ENCODE measurements at regions not wholly inside any gene's neighbourhood (a gene's known extent, or its start where the extent isn't known, plus 50 kb on each side); places are given as distances from the start of the nearest gene placed in this dataset.

GRCh38 chr20:48047447-48047846 lies 262.2 kb upstream of the SULF2 start:
- H4K8ac ChIP-seq (ENCODE audit: low read length): no peak overlapping the region
- no peak overlapping the region for H2BK120ac ChIP-seq (ENCODE audit: low read depth, low read length)
- H2BK12ac ChIP-seq (ENCODE audit: low read length in 2 of 2): no peak overlapping the region
- H3K4ac ChIP-seq (ENCODE audit: low read depth in 1 of 2, low read length in 2 of 2): no peak overlapping the region
- H3K18ac ChIP-seq (ENCODE audit: low read depth in 1 of 2, low read length in 2 of 2): no peak overlapping the region
- no peaks in the 10 kb centered on the region for H3K36me3 ChIP-seq (ENCODE audit: control insufficient read depth in 1 of 2, insufficient read depth in 2 of 2, low read depth in 1 of 2, low read length in 2 of 2)
- no peak overlapping the region for H3K23ac ChIP-seq (ENCODE audit: low read length in 2 of 2)
- WGBS: 77% methylated on average over 4 of the region's 4 CpGs
- H2AK5ac ChIP-seq (ENCODE audit: low read length, severe bottlenecking): no peak overlapping the region
- no peak overlapping the region for H3K4me3 ChIP-seq (ENCODE audit: insufficient read depth in 1 of 2, low read depth in 1 of 2, low read length in 2 of 2)
- no peak overlapping the region for H3K9ac ChIP-seq (ENCODE audit: low read length)
- H3K9me3 ChIP-seq (ENCODE audit: control insufficient read depth, low read length): peaks cover 4% of the 10 kb centered on the region
- H2AFZ ChIP-seq (ENCODE audit: low read depth, low read length): no peak overlapping the region
- no peaks in the 10 kb centered on the region for H3K79me1 ChIP-seq (replicated peaks; ENCODE audit: low read length, poor library complexity, severe bottlenecking)
- no peak overlapping the region for H3K27ac ChIP-seq (ENCODE audit: low read length, poor library complexity, severe bottlenecking)
- no peak overlapping the region for H2BK15ac ChIP-seq (ENCODE audit: low read depth, poor library complexity, severe bottlenecking)
- H3K4me2 ChIP-seq (ENCODE audit: low read length, poor library complexity, severe bottlenecking): no peak overlapping the region
- no peak overlapping the region for H2BK5ac ChIP-seq (ENCODE audit: low read depth, low read length, poor library complexity, severe bottlenecking)
- no peak overlapping the region for H4K91ac ChIP-seq (ENCODE audit: low read length)
- no peak overlapping the region for H3K14ac ChIP-seq (ENCODE audit: low read length in 2 of 2)
- no peak for DNase-seq
- peaks cover 3% of the 10 kb centered on the region for H3K4me1 ChIP-seq (ENCODE audit: control insufficient read depth, insufficient read depth, low read depth, low read length)
- H3K27me3 ChIP-seq (ENCODE audit: control insufficient read depth in 1 of 2, insufficient read depth in 1 of 2, low read length in 2 of 2): peaks cover 5 to 19% of the 10 kb centered on the region in 2 experiments

- Histone ChIP-seq H3K14ac (ENCODE audit: low read length in 2 of 2) (no peak overlapping the region), H3K9ac (ENCODE audit: low read length) (no peak overlapping the region), H3K4me2 (ENCODE audit: low read length, poor library complexity, severe bottlenecking) (no peak overlapping the region), H3K9me3 (ENCODE audit: control insufficient read depth, low read length) (peaks cover 4% of the 10 kb centered on the region), H3K4me3 (ENCODE audit: insufficient read depth in 1 of 2, low read depth in 1 of 2, low read length in 2 of 2) (no peak overlapping the region), H2BK5ac (ENCODE audit: low read depth, low read length, poor library complexity, severe bottlenecking) (no peak overlapping the region), H4K91ac (ENCODE audit: low read length) (no peak overlapping the region), H2AK5ac (ENCODE audit: low read length, severe bottlenecking) (no peak overlapping the region), H3K27me3 (ENCODE audit: control insufficient read depth in 1 of 2, insufficient read depth in 1 of 2, low read length in 2 of 2) (peaks cover 9 to 48% of the 10 kb centered on the region in 2 experiments), H3K4me1 (ENCODE audit: control insufficient read depth, insufficient read depth, low read depth, low read length) (no peaks in the 10 kb centered on the region), H3K27ac (ENCODE audit: low read length, poor library complexity, severe bottlenecking) (no peak overlapping the region), H3K4ac (ENCODE audit: low read depth in 1 of 2, low read length in 2 of 2) (no peak overlapping the region), H2BK15ac (ENCODE audit: low read depth, poor library complexity, severe bottlenecking) (no peak overlapping the region), H3K36me3 (ENCODE audit: control insufficient read depth in 1 of 2, insufficient read depth in 2 of 2, low read depth in 1 of 2, low read length in 2 of 2) (no peaks in the 10 kb centered on the region), H4K8ac (ENCODE audit: low read length) (no peak overlapping the region), H2BK12ac (ENCODE audit: low read length in 2 of 2) (no peak overlapping the region), H3K18ac (ENCODE audit: low read depth in 1 of 2, low read length in 2 of 2) (no peak overlapping the region), H2BK120ac (ENCODE audit: low read depth, low read length) (no peak overlapping the region), H3K79me1 (replicated peaks; ENCODE audit: low read length, poor library complexity, severe bottlenecking) (no peaks in the 10 kb centered on the region), H2AFZ (ENCODE audit: low read depth, low read length) (no peak overlapping the region), H3K23ac (ENCODE audit: low read length in 2 of 2) (no peak overlapping the region)
- DNase-seq: no peak
- 82% methylated on average over 7 of the region's 7 CpGs for WGBS
Measured at GRCh38 chr20:48042628-48043027, 257.3 kb upstream of the SULF2 start.

- WGBS: 45% methylated on average over 15 of the region's 17 CpGs
- Histone ChIP-seq H2AK5ac (ENCODE audit: low read length, severe bottlenecking) (no peak overlapping the region), H3K9ac (ENCODE audit: low read length) (no peak overlapping the region), H3K9me3 (ENCODE audit: control insufficient read depth, low read length) (peaks cover 4% of the 10 kb centered on the region), H3K23ac (ENCODE audit: low read length in 2 of 2) (no peak overlapping the region), H4K91ac (ENCODE audit: low read length) (no peak overlapping the region), H4K8ac (ENCODE audit: low read length) (no peak overlapping the region), H2BK120ac (ENCODE audit: low read depth, low read length) (no peak overlapping the region), H3K4me2 (ENCODE audit: low read length, poor library complexity, severe bottlenecking) (no peak overlapping the region), H3K4me3 (ENCODE audit: insufficient read depth in 1 of 2, low read depth in 1 of 2, low read length in 2 of 2) (no peak overlapping the region), H3K27me3 (ENCODE audit: control insufficient read depth in 1 of 2, insufficient read depth in 1 of 2, low read length in 2 of 2) (peaks cover 7 to 43% of the 10 kb centered on the region in 2 experiments), H3K27ac (ENCODE audit: low read length, poor library complexity, severe bottlenecking) (no peak overlapping the region), H2BK5ac (ENCODE audit: low read depth, low read length, poor library complexity, severe bottlenecking) (no peak overlapping the region), H3K4ac (ENCODE audit: low read depth in 1 of 2, low read length in 2 of 2) (no peak overlapping the region), H3K14ac (ENCODE audit: low read length in 2 of 2) (no peak overlapping the region), H3K36me3 (ENCODE audit: control insufficient read depth in 1 of 2, insufficient read depth in 2 of 2, low read depth in 1 of 2, low read length in 2 of 2) (no peaks in the 10 kb centered on the region), H2AFZ (ENCODE audit: low read depth, low read length) (no peak overlapping the region), H2BK15ac (ENCODE audit: low read depth, poor library complexity, severe bottlenecking) (no peak overlapping the region), H2BK12ac (ENCODE audit: low read length in 2 of 2) (no peak overlapping the region), H3K4me1 (ENCODE audit: control insufficient read depth, insufficient read depth, low read depth, low read length) (no peaks in the 10 kb centered on the region), H3K18ac (ENCODE audit: low read depth in 1 of 2, low read length in 2 of 2) (no peak overlapping the region), H3K79me1 (replicated peaks; ENCODE audit: low read length, poor library complexity, severe bottlenecking) (no peaks in the 10 kb centered on the region)
- DNase-seq: no peak
Measured at GRCh38 chr20:48041078-48041780, 255.9 kb upstream of the SULF2 start.

GRCh38 chr20:48040491-48040890 lies 255.2 kb upstream of the SULF2 start:
- Histone ChIP-seq H4K91ac (ENCODE audit: low read length) (no peak overlapping the region), H2BK120ac (ENCODE audit: low read depth, low read length) (no peak overlapping the region), H2AK5ac (ENCODE audit: low read length, severe bottlenecking) (no peak overlapping the region), H3K4me3 (ENCODE audit: insufficient read depth in 1 of 2, low read depth in 1 of 2, low read length in 2 of 2) (no peak overlapping the region), H3K9me3 (ENCODE audit: control insufficient read depth, low read length) (peaks cover 4% of the 10 kb centered on the region), H3K4me1 (ENCODE audit: control insufficient read depth, insufficient read depth, low read depth, low read length) (no peaks in the 10 kb centered on the region), H3K27ac (ENCODE audit: low read length, poor library complexity, severe bottlenecking) (no peak overlapping the region), H2BK15ac (ENCODE audit: low read depth, poor library complexity, severe bottlenecking) (no peak overlapping the region), H3K23ac (ENCODE audit: low read length in 2 of 2) (no peak overlapping the region), H2BK12ac (ENCODE audit: low read length in 2 of 2) (no peak overlapping the region), H3K27me3 (ENCODE audit: control insufficient read depth in 1 of 2, insufficient read depth in 1 of 2, low read length in 2 of 2) (peaks cover 4 to 38% of the 10 kb centered on the region in 2 experiments), H3K14ac (ENCODE audit: low read length in 2 of 2) (no peak overlapping the region), H3K4me2 (ENCODE audit: low read length, poor library complexity, severe bottlenecking) (no peak overlapping the region), H3K9ac (ENCODE audit: low read length) (no peak overlapping the region), H3K36me3 (ENCODE audit: control insufficient read depth in 1 of 2, insufficient read depth in 2 of 2, low read depth in 1 of 2, low read length in 2 of 2) (no peaks in the 10 kb centered on the region), H2AFZ (ENCODE audit: low read depth, low read length) (no peak overlapping the region), H3K4ac (ENCODE audit: low read depth in 1 of 2, low read length in 2 of 2) (no peak overlapping the region), H2BK5ac (ENCODE audit: low read depth, low read length, poor library complexity, severe bottlenecking) (no peak overlapping the region), H4K8ac (ENCODE audit: low read length) (no peak overlapping the region), H3K18ac (ENCODE audit: low read depth in 1 of 2, low read length in 2 of 2) (no peak overlapping the region), H3K79me1 (replicated peaks; ENCODE audit: low read length, poor library complexity, severe bottlenecking) (no peaks in the 10 kb centered on the region)
- DNase-seq: no peak
- whole genome bisulfite sequencing: 54% methylated on average over 5 of the region's 6 CpGs
